Chondrocyte (in vitro differentiated cells): ENCODE measurements at regions not wholly inside any gene's neighbourhood (a gene's known extent, or its start where the extent isn't known, plus 50 kb on each side); places are given as distances from the start of the nearest gene placed in this dataset.

Experiments
- DNase-seq: peaks from one replicate; pipeline ENCODE4 v3.0.0; 2021; ENCODE audit warnings: mixed read lengths, low spot score
- H3K27ac Mint-ChIP-seq: one replicate; pipeline ENCODE4 v1.8.0; 2021; ENCODE audit warnings: mild to moderate bottlenecking, moderate library complexity, mixed read lengths; ENCODE audit not compliant: unreplicated experiment
- H3K27me3 Mint-ChIP-seq: 2 replicates; pipeline ENCODE4 v1.8.0; 2021; ENCODE audit warnings: low read depth, mixed read lengths
- H3K36me3 Mint-ChIP-seq: 2 replicates; pipeline ENCODE4 v1.8.0; 2021; ENCODE audit warnings: low read depth, mixed read lengths
- H3K4me1 Mint-ChIP-seq: 2 replicates; pipeline ENCODE4 v1.8.0; 2021; ENCODE audit warnings: low read depth, mild to moderate bottlenecking, mixed read lengths
- H3K4me3 Mint-ChIP-seq: one replicate; pipeline ENCODE4 v1.8.0; 2021; ENCODE audit warnings: mild to moderate bottlenecking, moderate library complexity, mixed read lengths; ENCODE audit not compliant: unreplicated experiment
- H3K9me3 Mint-ChIP-seq: 2 replicates; pipeline ENCODE4 v1.8.0; 2021; ENCODE audit warnings: low read depth, mixed read lengths
- CTCF ChIP-seq: fragments of 200-600 bp; sonication (generic); IDR thresholded peaks from 2 replicates; pipeline ENCODE4 v1.5.0; 2021; ENCODE audit warnings: antibody characterized with exemption, mild to moderate bottlenecking, moderate library complexity

- Mint-ChIP-seq H3K27me3 (no peaks in the 10 kb centered on the region), H3K27ac (peak overlapping the region; percentile 5), H3K4me1 (peaks cover 30% of the 10 kb centered on the region), H3K36me3 (no peaks in the 10 kb centered on the region), H3K4me3 (no peak overlapping the region), H3K9me3 (peaks cover 5% of the 10 kb centered on the region)
- no peak for TF ChIP-seq CTCF
- DNase-seq: no peak
These were observed 516.6 kb downstream of the PPARGC1A start for GRCh38 chr4:23373261-23373660.

GRCh38 chr4:23371533-23371932 lies 518.3 kb downstream of the PPARGC1A start:
- H3K4me1 Mint-ChIP-seq: peaks cover 24% of the 10 kb centered on the region
- H3K36me3 Mint-ChIP-seq: no peaks in the 10 kb centered on the region
- no peaks in the 10 kb centered on the region for H3K9me3 Mint-ChIP-seq
- no peak for TF ChIP-seq CTCF
- H3K27ac Mint-ChIP-seq: no peak overlapping the region
- no peaks in the 10 kb centered on the region for H3K27me3 Mint-ChIP-seq
- no peak for DNase-seq
- H3K4me3 Mint-ChIP-seq: no peak overlapping the region

GRCh38 chr4:23369331-23369730 lies 520.5 kb downstream of the PPARGC1A start:
- Mint-ChIP-seq H3K36me3 (no peaks in the 10 kb centered on the region), H3K27ac (no peak overlapping the region), H3K4me1 (peaks cover 24% of the 10 kb centered on the region), H3K4me3 (no peak overlapping the region), H3K9me3 (no peaks in the 10 kb centered on the region), H3K27me3 (no peaks in the 10 kb centered on the region)
- no peak for TF ChIP-seq CTCF
- DNase-seq: no peak

GRCh38 chr4:23368081-23368697 lies 521.7 kb downstream of the PPARGC1A start:
- H3K9me3 Mint-ChIP-seq: no peaks in the 10 kb centered on the region
- peaks cover 12% of the 10 kb centered on the region for H3K4me1 Mint-ChIP-seq
- H3K27me3 Mint-ChIP-seq: no peaks in the 10 kb centered on the region
- no peak overlapping the region for H3K4me3 Mint-ChIP-seq
- TF ChIP-seq CTCF: peak; percentile 62
- no peaks in the 10 kb centered on the region for H3K36me3 Mint-ChIP-seq
- DNase-seq: no peak
- no peak overlapping the region for H3K27ac Mint-ChIP-seq

- no peaks in the 10 kb centered on the region for H3K9me3 Mint-ChIP-seq
- H3K27me3 Mint-ChIP-seq: peaks cover 3% of the 10 kb centered on the region
- H3K4me1 Mint-ChIP-seq: peaks cover 8% of the 10 kb centered on the region
- H3K36me3 Mint-ChIP-seq: no peaks in the 10 kb centered on the region
- TF ChIP-seq CTCF: no peak
- H3K27ac Mint-ChIP-seq: no peak overlapping the region
- H3K4me3 Mint-ChIP-seq: no peak overlapping the region
- DNase-seq: no peak
These were observed 523.3 kb downstream of the PPARGC1A start for GRCh38 chr4:23366557-23366906.
